WI38 (cell line): ENCODE measurements at regions not wholly inside any gene's neighbourhood (a gene's known extent, or its start where the extent isn't known, plus 50 kb on each side); places are given as distances from the start of the nearest gene placed in this dataset.
"Not testable (repeated sequence)": the region's sequence is repeated elsewhere in the genome, so short reads cannot be mapped to it uniquely, and the experiment has no call there.

Experiments
- H3K4me3 ChIP-seq: 2 replicates; pipeline ENCODE4 v1.5.1; 2011; ENCODE audit warnings: low read depth, mild to moderate bottlenecking, control low read depth, low read length
- TF ChIP-seq, protein P1 (sequence below): IDR thresholded peaks from 2 replicates; pipeline ENCODE4 v1.5.1; 2012; ENCODE audit warnings: low read depth, mild to moderate bottlenecking, control low read depth, low read length

DNA sequence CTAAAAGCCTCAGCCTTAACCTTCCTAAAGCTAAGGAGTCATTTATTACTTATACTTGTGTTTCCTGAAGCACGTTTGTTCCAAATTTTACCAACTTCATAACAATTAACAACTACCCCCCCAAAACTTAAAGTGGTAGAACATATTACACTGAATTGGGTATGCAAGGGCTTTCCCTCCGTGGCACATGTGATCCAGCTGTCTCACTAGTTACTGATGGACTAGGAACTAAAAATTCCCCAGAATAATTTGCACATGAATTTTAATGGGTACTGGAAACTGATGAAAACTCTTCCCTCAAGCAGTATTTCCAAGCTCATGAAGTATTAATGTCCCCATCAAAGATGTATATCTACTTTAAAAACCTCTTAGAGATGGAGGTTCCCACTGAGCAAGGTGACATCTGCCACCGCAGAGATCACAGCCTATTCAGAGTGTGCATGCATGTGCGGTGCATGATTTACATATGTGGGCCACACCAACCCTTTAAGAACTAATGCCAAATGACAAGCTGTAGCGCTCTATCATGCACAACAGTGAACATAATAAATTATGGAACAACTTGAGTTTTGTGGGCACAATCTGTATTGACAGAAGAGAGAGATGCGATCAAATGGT lies 139.9 kb upstream of the ADCY1 start:
- TF ChIP-seq, protein P1, sequence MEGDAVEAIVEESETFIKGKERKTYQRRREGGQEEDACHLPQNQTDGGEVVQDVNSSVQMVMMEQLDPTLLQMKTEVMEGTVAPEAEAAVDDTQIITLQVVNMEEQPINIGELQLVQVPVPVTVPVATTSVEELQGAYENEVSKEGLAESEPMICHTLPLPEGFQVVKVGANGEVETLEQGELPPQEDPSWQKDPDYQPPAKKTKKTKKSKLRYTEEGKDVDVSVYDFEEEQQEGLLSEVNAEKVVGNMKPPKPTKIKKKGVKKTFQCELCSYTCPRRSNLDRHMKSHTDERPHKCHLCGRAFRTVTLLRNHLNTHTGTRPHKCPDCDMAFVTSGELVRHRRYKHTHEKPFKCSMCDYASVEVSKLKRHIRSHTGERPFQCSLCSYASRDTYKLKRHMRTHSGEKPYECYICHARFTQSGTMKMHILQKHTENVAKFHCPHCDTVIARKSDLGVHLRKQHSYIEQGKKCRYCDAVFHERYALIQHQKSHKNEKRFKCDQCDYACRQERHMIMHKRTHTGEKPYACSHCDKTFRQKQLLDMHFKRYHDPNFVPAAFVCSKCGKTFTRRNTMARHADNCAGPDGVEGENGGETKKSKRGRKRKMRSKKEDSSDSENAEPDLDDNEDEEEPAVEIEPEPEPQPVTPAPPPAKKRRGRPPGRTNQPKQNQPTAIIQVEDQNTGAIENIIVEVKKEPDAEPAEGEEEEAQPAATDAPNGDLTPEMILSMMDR, result no peak

DNA sequence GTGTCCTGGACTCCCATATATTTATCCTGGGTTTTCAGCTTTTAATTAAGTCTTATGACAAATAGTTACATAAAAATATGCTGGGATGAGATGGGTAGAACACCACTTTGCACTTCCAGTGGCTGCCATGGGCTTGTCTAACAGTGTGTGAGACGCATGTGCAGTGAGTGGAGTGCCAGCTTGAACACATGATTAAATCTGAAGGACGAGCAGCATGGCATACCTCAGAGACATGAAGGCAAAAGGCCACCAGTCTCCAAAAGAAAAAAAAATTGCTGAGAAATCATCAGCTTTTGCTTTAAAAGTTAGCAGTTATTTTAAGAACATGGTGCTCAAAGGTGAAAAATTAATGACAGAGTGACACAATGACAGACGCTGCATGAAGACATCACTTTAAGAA lies 139.0 kb upstream of the ADCY1 start:
- TF ChIP-seq, protein P1, result no peak
- H3K4me3 ChIP-seq, result no peak overlapping the region

More for the DNA sequence above, 139.9 kb upstream of the ADCY1 start:
- no peak overlapping the region for H3K4me3 ChIP-seq

DNA sequence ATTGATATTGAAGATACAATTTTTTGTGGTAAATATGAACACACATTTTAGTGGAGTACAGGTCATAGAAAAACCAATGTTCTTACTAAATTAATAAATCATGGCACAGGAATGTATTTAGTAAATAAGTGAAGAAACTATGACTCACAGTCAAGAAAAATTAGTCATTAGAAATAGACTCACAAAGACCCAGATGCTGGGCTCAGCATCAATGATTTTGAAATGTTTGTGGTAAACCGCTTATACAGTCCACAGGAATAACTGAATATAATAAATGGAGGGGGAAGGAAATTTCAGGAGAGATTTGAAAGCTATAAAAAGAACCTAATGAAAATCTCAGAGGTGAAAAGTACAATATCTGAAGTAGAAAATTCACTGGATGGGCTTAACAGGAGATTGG lies 138.3 kb upstream of the ADCY1 start:
- TF ChIP-seq, protein P1, result no peak
- H3K4me3 ChIP-seq, result no peak overlapping the region

DNA sequence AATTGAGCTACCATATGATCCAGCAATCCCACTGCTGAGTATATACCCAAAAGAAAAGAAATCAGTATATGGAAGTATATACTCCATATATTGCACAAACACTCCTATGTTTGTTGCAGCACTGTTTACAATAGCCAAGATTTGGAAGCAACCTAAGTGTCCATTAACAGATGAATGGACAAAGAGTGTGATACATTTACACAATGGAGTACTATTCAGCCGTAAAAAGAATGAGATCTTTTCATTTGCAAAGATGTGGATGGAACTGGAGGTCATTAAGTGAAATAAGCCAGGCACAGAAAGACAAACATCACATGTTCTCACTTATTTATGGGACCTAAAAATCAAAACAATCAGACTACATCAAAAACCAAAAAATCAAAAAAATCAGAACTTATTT lies 133.4 kb upstream of the ADCY1 start:
- not testable (repeated sequence) for H3K4me3 ChIP-seq

DNA sequence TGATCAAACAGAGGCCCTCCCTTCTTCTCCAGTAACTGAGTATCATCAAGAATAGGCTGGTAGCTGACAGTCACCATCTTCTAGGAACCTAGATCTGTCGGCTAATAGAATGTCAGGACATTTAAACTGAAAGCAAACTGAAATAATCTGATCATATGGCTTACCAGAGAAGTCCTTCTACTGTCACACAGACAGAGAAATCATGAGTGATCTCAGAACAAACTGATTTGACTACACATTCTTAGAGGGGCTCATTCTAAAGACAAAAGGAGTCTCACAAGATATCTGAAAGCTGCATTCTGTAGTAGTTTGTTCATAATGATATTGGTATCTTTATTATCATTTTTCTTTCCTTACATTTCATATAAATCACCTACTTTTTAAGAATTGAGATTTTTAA lies 130.9 kb upstream of the ADCY1 start:
- no peak overlapping the region for H3K4me3 ChIP-seq

DNA sequence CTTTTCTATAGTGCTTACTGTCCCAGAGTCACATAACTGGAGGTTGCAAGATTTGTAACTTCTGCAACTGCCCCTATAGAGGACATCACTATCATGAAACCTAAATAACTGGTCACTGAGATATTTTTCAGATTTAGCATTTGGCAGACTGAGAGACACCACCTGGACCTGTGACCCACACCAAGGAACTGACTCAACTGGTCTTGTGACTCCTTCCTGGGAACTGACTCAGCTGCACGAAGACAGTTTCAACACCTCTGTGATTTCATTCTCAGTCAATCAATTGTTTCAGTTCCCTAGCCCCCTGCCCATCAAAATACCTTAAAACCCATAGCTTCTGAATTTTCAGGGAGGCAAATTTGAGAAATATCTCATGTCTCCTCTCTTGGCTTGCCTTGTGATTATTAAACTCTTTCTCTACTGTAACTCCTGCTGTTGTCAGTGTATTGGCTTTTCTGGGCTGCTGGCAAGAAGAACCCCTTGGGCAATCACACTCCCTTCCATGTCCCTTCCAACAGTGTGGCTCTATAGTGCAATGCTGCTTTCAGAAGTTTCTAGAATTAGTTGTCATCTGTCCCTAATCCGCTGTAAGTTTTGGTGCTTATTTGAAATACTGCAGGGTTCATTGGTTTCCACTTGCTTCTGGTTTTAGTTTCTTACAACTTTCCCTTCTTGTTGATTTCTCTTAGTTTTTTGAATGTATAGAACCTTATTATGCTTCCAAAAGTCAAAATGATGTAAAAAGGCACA lies 127.8 kb upstream of the ADCY1 start:
- H3K4me3 ChIP-seq, result no peak overlapping the region
- TF ChIP-seq, protein P1, result no peak

More for the DNA sequence above, 130.9 kb upstream of the ADCY1 start:
- TF ChIP-seq, protein P1, result no peak

DNA sequence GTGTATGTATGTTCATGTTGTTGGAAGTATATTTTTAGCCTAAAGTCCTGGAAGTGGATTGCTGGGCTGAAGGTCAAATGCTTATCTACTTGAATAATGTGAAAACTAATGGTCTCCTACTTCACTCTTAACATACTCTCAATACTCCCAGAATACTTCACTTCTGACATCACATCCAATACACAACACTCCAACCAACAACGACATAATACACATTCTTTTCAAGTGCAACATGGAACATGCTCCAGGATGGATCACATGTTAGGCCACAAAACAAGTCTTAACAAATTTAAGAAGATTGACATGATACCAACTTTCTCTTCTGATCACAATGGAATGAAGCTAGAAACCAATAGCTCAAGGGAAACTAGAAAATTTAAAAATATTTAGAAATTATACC lies 126.9 kb upstream of the ADCY1 start:
- TF ChIP-seq, protein P1, result no peak
- no peak overlapping the region for H3K4me3 ChIP-seq
